LNCaP clone FGC (cell line): ENCODE measurements at regions not wholly inside any gene's neighbourhood (a gene's known extent, or its start where the extent isn't known, plus 50 kb on each side); places are given as distances from the start of the nearest gene placed in this dataset.

Experiments
- DNase-seq: peaks from one replicate; pipeline ENCODE4 v3.0.0-alpha.2; 2011; ENCODE audit warnings: low read depth
- H3K4me3 ChIP-seq: 2 replicates; pipeline ENCODE4 v1.5.1; 2011; ENCODE audit warnings: mild to moderate bottlenecking, low read depth, low read length, control low read depth
- CTCF ChIP-seq: IDR thresholded peaks from 2 replicates; pipeline ENCODE4 v1.5.1; 2012; ENCODE audit warnings: mild to moderate bottlenecking; ENCODE audit not compliant: control insufficient read depth, insufficient read depth; ENCODE audit errors: extremely low read depth

- TF ChIP-seq CTCF: no peak
Measured at GRCh38 chrX:39402158-39402557, 600.9 kb downstream of the MID1IP1 start.

GRCh38 chrX:39406799-39407198 is 605.5 kb downstream of the MID1IP1 start:
- no peak for TF ChIP-seq CTCF
- DNase-seq: no peak
- H3K4me3 ChIP-seq: no peak overlapping the region

More at GRCh38 chrX:39402158-39402557, 600.9 kb downstream of the MID1IP1 start:
- H3K4me3 ChIP-seq: no peak overlapping the region
- DNase-seq: no peak

- no peak overlapping the region for H3K4me3 ChIP-seq
- no peak for TF ChIP-seq CTCF
- no peak for DNase-seq
Measured at GRCh38 chrX:39409246-39409917, 608.1 kb downstream of the MID1IP1 start.

- no peak for TF ChIP-seq CTCF
- H3K4me3 ChIP-seq: no peak overlapping the region
Measured at GRCh38 chrX:39414290-39414854, 613.1 kb downstream of the MID1IP1 start.

GRCh38 chrX:39416547-39417260 is 615.4 kb downstream of the MID1IP1 start:
- no peak for DNase-seq
- TF ChIP-seq CTCF: no peak
- no peak overlapping the region for H3K4me3 ChIP-seq

More at GRCh38 chrX:39414290-39414854, 613.1 kb downstream of the MID1IP1 start:
- DNase-seq: no peak

- no peak overlapping the region for H3K4me3 ChIP-seq
- DNase-seq: no peak
- no peak for TF ChIP-seq CTCF
Measured at GRCh38 chrX:39418254-39418704, 617.0 kb downstream of the MID1IP1 start.
